HG03135 (cell line): ENCODE measurements at regions not wholly inside any gene's neighbourhood (a gene's known extent, or its start where the extent isn't known, plus 50 kb on each side); places are given as distances from the start of the nearest gene placed in this dataset.
"Not testable (repeated sequence)": the region's sequence is repeated elsewhere in the genome, so short reads cannot be mapped to it uniquely, and the experiment has no call there.

ENCODE experiments used
- ATAC-seq: cut with Tn5 transposase; IDR thresholded peaks from one replicate; pipeline ENCODE4 v1.9.1; 2021; ENCODE audit warnings: mild to moderate bottlenecking, moderate library complexity; ENCODE audit not compliant: unreplicated experiment

DNA sequence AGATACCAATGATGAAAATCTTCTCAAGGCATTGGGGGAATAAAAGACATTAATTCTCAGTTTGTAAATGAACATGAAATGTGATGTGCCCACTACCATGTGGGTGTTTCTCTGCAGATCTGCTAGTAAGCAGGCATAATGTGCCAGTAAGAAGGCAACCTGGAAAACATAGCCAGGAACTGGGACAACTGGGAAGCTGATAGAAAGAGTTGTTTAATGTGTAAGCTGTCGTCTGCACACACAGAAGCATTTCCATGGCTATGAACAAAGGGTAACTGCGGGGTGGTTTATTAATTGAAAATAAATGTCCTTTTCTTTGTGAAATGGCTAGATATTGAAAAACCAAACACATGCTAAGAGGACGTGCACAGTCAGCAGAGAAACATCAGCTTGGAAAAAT is 52.0 kb downstream of the ZC3H11B start:
- no peak for ATAC-seq

DNA sequence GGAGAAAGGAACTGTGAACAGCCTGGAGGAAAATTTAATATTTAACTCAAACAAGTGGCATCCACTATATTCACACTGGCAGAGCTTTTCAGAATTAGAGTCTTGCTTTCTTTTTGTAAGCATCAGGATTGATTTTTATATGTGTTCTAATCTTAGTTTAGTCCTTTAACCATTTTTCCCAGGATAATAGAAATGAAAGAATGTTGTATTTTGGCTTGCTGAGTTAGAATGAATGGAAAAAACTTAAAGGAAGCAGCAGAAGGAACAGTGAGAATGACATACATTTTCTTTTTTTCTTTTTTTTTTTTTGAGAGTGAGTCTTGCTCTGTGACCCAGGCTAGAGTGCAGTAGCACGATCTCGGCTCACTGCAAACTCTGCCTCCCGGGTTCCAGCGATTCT is 53.0 kb downstream of the ZC3H11B start:
- no peak for ATAC-seq

DNA sequence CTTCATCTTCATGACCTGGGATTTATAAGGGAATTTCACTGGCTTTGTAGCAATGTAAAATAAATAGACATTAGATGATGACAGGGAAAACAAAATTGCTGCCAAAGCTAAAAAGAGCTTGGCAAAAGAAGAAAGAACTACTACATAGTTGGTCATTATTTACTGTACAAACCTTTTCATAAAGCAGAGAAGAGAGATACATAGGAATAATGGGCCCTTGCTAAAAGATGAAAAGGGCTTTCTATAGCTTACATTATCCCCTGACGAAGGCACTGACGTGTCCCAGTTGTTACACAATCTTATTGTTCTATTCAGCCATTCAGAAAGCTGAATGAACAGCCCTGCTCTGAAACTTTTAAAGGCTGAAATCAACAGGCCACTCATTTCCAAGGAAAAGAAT is 57.1 kb downstream of the ZC3H11B start:
- no peak for ATAC-seq

- ATAC-seq: no peak
Measured at GRCh38 chr1:219555031-219555692, 57.7 kb downstream of the ZC3H11B start.

GRCh38 chr1:219553934-219554502 is 58.9 kb downstream of the ZC3H11B start:
- no peak for ATAC-seq

GRCh38 chr1:219550201-219550600 is 62.7 kb downstream of the ZC3H11B start:
- no peak for ATAC-seq

GRCh38 chr1:219549215-219549614 is 63.7 kb downstream of the ZC3H11B start:
- no peak for ATAC-seq

DNA sequence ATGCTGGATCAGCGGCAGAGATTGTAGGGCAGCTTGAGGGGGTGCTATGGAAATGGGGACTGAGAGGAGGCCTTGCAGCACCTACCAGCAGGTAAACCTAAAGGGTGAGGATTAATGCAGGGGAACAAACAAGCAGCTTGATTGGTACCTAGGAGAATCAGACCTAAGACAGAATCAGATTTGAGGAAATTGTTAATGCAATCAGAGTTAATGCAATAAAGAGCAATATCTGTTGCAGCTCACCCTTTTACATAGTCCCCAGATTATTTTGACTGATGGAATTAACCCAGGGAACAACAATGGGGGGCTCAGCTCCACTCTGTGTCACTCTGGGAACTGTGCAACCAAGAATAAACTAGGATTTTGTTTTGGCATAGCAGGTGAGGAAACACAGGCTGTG is 64.5 kb downstream of the ZC3H11B start:
- no peak for ATAC-seq

GRCh38 chr1:219545756-219546155 is 67.1 kb downstream of the ZC3H11B start:
- ATAC-seq: not testable (repeated sequence)

- no peak for ATAC-seq
Measured at GRCh38 chr1:219544163-219544846, 68.6 kb downstream of the ZC3H11B start.

- ATAC-seq: no peak
Measured at GRCh38 chr1:219542828-219543518, 69.9 kb downstream of the ZC3H11B start.

DNA sequence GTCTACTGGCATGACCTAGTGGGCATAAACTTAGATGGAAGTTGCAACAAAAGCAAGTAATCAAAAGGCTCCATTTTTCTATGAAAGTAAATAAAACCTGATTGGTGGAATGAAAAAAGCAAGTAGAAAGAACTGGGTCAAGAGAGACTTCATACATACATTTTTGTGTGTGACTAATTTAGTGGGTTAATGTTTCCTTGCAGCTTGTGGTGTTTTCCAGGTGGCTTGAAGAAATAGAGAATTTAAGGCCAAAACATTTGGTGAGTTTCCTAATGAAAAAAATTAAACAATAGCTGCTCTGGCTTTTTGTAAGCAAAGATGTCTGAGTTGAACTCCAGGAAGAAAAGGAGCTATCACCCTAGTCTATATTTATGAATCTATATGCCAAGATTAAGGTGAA is 71.0 kb downstream of the ZC3H11B start:
- ATAC-seq: no peak

GRCh38 chr1:219539645-219540254 is 73.2 kb downstream of the ZC3H11B start:
- ATAC-seq: no peak

DNA sequence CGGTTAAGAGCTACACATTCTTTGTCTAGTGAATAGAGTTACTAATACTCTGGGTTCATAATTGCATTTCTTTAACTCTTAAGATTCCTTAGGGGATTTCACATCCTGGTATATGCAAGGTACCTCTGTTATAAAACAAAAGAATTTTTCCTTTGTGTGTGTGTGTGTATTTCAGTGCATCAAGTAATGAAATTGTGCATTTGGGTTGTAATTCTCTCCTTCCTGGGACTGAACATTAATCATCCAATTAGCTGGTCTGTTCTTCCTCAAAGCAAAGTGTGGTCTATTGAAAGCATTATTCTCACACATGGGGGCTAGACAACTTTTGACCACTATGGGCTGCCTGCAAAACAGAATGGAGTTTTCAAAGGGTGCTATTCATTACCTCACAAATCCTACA is 74.0 kb downstream of the ZC3H11B start:
- no peak for ATAC-seq

GRCh38 chr1:219537223-219537631 is 75.7 kb downstream of the ZC3H11B start:
- ATAC-seq: no peak

GRCh38 chr1:219536038-219536437 is 76.9 kb downstream of the ZC3H11B start:
- no peak for ATAC-seq

GRCh38 chr1:219534991-219535390 is 77.9 kb downstream of the ZC3H11B start:
- ATAC-seq: no peak

DNA sequence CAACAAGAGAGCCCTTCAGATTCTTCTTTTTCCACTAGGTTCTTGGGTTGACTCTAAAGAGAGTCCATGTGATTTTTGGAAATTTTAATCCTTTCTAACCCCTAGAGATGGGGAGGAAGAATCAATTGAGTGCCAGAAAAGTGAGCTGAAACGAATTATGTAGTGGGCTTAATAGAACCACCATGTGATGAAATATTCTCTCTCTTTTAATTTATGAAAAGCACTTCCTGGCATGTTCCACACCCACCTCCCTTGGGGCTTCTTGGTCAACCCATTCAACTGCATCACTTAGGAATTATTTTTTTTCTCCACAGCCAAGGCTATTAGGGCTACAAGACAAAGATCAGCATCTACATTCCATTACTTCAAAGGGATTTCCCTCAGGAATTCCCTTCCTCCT is 79.6 kb downstream of the ZC3H11B start:
- no peak for ATAC-seq

DNA sequence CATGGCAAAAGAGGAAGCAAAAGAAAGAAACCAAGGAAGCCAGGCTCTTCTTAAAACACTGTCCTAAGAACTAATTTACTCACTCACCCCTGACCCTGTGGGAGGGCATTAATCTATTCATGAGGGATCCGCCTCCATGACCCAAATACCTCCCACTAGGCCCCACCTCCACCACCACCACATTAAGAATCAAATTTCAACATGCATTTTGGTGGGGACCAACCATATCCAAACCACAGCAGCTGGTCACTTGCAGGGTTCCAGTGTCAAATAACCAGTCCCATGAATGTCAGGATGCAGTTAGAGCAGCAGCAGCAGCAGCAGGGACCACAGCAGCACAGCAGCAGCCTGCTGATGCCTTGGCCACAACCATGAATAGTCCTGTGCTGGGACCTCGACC is 83.8 kb downstream of the ZC3H11B start:
- ATAC-seq: no peak

DNA sequence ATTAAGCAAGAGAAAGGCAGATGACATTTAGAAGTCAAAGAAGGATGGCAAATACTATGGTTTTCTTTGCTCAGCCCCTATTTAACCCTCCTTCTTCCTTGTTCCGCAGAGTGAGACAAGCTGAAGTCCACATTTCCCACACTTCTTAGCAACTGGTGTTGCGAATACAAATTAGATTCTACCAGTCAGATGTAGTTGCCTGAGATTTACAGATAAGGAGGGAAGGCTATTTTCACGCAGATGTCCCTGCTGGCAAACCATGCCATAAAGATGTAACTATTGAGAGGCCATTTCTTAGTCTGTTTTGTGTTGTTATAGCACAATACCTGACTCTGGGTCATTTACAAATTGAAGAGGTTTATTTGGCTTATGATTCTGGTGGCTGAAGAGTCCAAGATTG is 84.3 kb downstream of the ZC3H11B start:
- ATAC-seq: no peak

DNA sequence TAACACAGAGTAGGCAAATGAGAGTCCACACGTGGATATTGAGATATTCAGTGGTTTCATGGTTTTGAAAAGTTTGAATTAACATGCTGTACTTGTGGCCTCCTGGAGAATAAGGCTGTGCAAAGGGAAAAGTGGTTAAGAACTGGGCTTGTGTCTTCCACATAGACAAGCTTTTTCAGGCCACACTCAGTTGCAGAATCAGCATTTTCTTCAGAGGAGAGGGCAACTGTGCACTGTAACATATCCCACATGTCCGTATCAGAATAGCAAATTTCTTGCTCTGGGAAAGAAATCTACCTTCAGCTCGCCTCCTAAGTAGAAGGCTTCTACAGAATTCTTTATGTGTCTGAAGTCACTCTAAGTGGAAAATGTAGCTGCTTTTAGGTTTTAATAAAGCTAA is 84.9 kb downstream of the ZC3H11B start:
- ATAC-seq: no peak
